Testis (tissue), 2 donors: ENCODE measurements at regions not wholly inside any gene's neighbourhood (a gene's known extent, or its start where the extent isn't known, plus 50 kb on each side); places are given as distances from the start of the nearest gene placed in this dataset.

ENCODE experiments used
- POLR2A ChIP-seq: fragments of 450-650 bp; IDR thresholded peaks from one replicate; pipeline ENCODE4 v1.6.1; 2017; ENCODE audit warnings: antibody characterized with exemption, mild to moderate bottlenecking, moderate library complexity
- TF ChIP-seq, protein P1 (sequence below), 3 experiments: fragments of 450-650 bp in 2 of 3; fragments of 200-600 bp in 1 of 3; sonication (generic) in 1 of 3; IDR thresholded peaks; one replicate each; pipeline ENCODE4 v1.5.1; 2016 to 2019; ENCODE audit warnings: antibody characterized with exemption in 3 of 3, mild to moderate bottlenecking in 2 of 3, moderate library complexity in 1 of 3

DNA sequence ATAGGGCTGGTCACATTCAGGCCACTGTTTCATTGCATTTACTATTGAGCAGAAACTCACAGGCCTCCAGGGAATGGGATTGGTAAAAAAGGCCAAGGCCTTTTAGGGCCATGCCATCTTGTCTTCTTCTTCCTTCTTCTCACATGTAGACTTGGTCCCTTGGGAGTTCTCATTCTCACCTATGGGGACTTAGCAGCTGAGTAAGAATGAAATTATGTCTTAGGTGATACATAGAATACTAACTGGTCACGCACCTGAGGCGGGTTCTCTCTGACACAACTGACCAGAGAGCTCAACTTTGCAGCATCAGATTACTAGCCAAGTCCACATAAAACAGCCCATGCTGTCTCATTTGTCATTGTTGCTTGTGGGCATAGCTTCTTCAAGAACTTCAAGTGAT lies 641.8 kb downstream of the EFNA5 start:
- TF ChIP-seq POLR2A: no peak
- TF ChIP-seq, protein P1, sequence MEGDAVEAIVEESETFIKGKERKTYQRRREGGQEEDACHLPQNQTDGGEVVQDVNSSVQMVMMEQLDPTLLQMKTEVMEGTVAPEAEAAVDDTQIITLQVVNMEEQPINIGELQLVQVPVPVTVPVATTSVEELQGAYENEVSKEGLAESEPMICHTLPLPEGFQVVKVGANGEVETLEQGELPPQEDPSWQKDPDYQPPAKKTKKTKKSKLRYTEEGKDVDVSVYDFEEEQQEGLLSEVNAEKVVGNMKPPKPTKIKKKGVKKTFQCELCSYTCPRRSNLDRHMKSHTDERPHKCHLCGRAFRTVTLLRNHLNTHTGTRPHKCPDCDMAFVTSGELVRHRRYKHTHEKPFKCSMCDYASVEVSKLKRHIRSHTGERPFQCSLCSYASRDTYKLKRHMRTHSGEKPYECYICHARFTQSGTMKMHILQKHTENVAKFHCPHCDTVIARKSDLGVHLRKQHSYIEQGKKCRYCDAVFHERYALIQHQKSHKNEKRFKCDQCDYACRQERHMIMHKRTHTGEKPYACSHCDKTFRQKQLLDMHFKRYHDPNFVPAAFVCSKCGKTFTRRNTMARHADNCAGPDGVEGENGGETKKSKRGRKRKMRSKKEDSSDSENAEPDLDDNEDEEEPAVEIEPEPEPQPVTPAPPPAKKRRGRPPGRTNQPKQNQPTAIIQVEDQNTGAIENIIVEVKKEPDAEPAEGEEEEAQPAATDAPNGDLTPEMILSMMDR (IDR thresholded peaks at IDR 0.05): no peak
